ELR (cell line): ENCODE measurements at regions not wholly inside any gene's neighbourhood (a gene's known extent, or its start where the extent isn't known, plus 50 kb on each side); places are given as distances from the start of the nearest gene placed in this dataset.
A peak's percentile ranks its signal among the peaks of the same experiment; 100 is the strongest.

Source experiments
- DNase-seq: peaks from one replicate; pipeline ENCODE4 v3.0.0-alpha.2; 2015; ENCODE audit warnings: low read depth

DNA sequence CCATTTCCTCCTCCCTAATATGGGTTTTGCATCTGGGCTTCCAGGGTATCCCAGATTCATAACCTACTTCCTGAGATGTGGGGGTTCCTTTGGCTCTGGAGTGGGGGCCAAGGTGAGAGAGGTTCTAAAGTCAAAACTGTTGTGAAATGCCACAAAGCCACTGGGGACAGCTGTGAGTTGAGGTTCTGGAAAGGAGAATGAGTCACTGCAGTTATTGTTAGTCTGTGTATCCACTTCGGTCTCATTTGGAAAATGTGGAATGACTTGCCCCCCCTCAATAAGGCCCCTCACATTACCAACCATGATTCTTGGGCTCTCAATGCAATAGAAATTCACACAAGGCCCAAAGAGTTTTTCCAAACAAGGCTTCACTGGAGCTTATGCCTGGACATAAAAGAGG is 51.1 kb upstream of the LGALSL start:
- peak; percentile 27 for DNase-seq

DNA sequence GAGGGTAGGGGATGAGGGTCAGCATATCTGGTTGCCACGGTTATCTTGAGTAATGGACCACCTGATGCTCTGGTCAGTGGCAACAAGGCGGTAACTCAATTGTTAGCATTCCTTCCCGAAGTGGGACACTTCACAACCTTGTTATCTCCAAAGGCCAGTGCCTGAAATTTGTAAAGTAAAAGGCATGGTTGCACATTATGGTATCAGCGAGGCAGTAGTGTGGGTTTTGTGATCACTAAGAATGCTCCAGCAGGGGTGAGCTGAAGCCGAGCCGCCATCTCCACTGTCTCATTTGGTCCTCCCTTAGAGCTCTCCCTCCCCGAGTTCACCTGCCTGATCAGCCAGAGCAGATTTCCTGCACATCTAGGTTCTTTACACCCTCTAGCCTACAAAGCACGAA is 50.5 kb upstream of the LGALSL start:
- DNase-seq = no peak

DNA sequence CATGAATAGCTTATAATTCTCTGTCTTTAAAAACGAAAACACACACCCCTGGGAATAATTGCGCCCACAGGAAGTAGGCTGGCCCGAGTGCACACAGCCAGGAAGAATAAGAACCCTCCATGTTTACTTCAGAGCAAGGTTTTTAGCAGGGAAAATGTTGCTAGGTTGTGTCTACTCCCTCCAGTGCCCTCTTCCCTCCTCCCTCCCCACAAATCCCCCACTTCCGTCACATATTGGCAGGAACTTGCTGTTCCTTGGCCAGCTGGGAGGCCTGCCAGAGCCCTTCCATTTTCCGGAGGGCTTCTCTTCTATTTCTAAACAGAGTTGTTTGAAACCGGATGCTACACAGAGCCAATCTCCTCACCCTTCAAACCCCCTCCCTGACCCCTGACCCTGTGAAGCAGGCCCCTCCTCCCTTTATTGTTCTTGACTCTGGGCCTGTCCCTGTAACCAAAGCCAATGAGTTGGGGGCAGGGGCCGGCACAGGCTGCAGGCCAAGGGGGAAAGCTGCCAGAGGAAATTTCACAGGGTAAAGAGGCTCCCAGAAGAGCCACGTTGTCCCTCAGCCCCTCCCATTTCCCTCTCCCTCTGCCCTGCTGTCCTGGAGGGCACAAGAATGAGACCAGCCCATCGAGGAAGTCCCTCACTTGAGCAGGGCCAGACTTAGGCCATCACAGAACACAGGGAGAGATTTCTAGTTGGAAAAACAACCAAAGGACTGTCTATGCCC is 49.8 kb upstream of the LGALSL start:
- DNase-seq = no peak
